ENCODE measurements at regions not wholly inside any gene's neighbourhood (a gene's known extent, or its start where the extent isn't known, plus 50 kb on each side); places are given as distances from the start of the nearest gene placed in this dataset.

- no peak overlapping the region for H3K27ac ChIP-seq
- TF ChIP-seq ZFX (IDR thresholded peaks at IDR 0.05; ENCODE audit: borderline replicate concordance) = no peak
- TF ChIP-seq, protein P1, sequence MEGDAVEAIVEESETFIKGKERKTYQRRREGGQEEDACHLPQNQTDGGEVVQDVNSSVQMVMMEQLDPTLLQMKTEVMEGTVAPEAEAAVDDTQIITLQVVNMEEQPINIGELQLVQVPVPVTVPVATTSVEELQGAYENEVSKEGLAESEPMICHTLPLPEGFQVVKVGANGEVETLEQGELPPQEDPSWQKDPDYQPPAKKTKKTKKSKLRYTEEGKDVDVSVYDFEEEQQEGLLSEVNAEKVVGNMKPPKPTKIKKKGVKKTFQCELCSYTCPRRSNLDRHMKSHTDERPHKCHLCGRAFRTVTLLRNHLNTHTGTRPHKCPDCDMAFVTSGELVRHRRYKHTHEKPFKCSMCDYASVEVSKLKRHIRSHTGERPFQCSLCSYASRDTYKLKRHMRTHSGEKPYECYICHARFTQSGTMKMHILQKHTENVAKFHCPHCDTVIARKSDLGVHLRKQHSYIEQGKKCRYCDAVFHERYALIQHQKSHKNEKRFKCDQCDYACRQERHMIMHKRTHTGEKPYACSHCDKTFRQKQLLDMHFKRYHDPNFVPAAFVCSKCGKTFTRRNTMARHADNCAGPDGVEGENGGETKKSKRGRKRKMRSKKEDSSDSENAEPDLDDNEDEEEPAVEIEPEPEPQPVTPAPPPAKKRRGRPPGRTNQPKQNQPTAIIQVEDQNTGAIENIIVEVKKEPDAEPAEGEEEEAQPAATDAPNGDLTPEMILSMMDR (IDR thresholded peaks at IDR 0.05) = no peak
Measured at GRCh38 chr9:116002181-116002580, 151.4 kb upstream of the PAPPA start.

GRCh38 chr9:116002624-116003023 lies 151.0 kb upstream of the PAPPA start:
- H3K27ac ChIP-seq = no peak overlapping the region
- no peak for TF ChIP-seq ZFX (IDR thresholded peaks at IDR 0.05; ENCODE audit: borderline replicate concordance)
- TF ChIP-seq, protein P1 (IDR thresholded peaks at IDR 0.05) = no peak

- H3K27ac ChIP-seq = no peak overlapping the region
- TF ChIP-seq, protein P1 (IDR thresholded peaks at IDR 0.05) = no peak
- no peak for TF ChIP-seq ZFX (IDR thresholded peaks at IDR 0.05; ENCODE audit: borderline replicate concordance)
Measured at GRCh38 chr9:116003397-116003796, 150.2 kb upstream of the PAPPA start.

DNA sequence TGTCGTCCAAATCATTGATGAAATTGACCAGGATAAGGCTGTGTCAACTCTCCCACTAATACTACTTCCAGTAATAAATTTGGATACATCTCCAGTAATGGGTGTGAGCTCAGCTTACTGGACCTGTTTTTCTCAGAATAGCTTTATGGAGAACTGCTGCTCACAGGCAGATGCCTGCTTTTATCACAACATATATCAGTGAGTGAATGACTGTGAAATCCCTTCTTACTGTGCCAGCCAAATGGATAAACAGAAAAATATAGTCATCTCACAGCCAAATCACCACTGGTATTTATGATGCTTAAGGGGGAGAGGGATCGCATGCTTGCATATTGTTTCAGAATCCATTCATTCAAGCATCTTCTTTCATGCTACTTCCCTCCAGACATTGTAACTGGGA lies 148.4 kb upstream of the PAPPA start:
- H3K27ac ChIP-seq = no peak overlapping the region
- TF ChIP-seq ZFX (IDR thresholded peaks at IDR 0.05; ENCODE audit: borderline replicate concordance) = no peak
- TF ChIP-seq, protein P1 (IDR thresholded peaks at IDR 0.05) = no peak

- no peak overlapping the region for H3K27ac ChIP-seq
- TF ChIP-seq, protein P1 (IDR thresholded peaks at IDR 0.05) = no peak
- TF ChIP-seq ZFX (IDR thresholded peaks at IDR 0.05; ENCODE audit: borderline replicate concordance) = no peak
Measured at GRCh38 chr9:116007824-116008223, 145.8 kb upstream of the PAPPA start.

DNA sequence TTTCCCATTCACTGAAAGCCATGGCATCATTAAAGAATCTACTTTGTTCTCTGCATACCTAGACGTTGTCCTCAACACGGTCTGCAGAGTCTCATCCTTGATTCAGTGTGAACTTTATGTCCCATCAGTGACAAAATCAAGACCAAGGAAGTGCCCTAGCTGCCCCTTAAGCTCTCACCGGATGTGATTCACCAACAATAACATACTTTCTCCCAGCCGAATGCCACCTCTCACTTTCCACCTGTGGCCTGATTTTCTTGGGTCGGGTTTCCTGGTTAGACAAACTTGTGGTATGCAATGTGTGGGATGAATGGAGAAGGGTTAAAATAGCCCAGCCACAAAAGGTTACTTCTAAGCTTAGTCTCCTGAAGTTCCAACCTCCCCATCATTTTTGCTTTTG lies 145.3 kb upstream of the PAPPA start:
- H3K27ac ChIP-seq = no peak overlapping the region
- no peak for TF ChIP-seq ZFX (IDR thresholded peaks at IDR 0.05; ENCODE audit: borderline replicate concordance)
- TF ChIP-seq, protein P1 (IDR thresholded peaks at IDR 0.05) = no peak

DNA sequence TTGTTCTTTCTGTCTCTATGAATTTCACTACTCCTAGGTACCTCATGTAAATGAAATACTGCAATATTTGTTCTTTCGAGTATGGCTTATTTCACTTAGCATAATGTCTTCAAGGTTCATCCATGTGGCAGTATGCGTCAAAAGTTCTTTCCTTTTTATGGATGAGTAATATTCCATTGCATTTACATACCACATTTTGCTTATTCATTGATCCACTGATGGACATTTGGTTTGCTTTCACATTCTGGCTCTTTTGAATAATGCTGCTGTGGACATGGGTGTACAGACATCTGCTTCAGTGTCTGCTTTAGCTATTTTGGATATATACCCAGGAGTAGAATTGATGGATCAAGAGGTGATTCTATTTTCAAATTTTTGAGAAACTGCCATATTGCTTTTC lies 144.2 kb upstream of the PAPPA start:
- no peak overlapping the region for H3K27ac ChIP-seq
- no peak for TF ChIP-seq ZFX (IDR thresholded peaks at IDR 0.05; ENCODE audit: borderline replicate concordance)
- TF ChIP-seq, protein P1 (IDR thresholded peaks at IDR 0.05) = no peak

Measured in 22Rv1 (cell line).